Trophoblast cell (in vitro differentiated cells and primary cell): ENCODE measurements at regions not wholly inside any gene's neighbourhood (a gene's known extent, or its start where the extent isn't known, plus 50 kb on each side); places are given as distances from the start of the nearest gene placed in this dataset.

Experiments
- DNase-seq, 2 donors: peaks; one replicate each; pipeline ENCODE4 v3.0.0-alpha.2; 2016
- H2AFZ ChIP-seq: 2 replicates; pipeline ENCODE4 v1.6.1; 2013; ENCODE audit warnings: low read length, moderate library complexity, mild to moderate bottlenecking; ENCODE audit not compliant: insufficient read depth, poor library complexity
- H2AK5ac ChIP-seq: 2 replicates; pipeline ENCODE4 v1.6.1; 2013; ENCODE audit warnings: mild to moderate bottlenecking, low read length
- H2BK120ac ChIP-seq: 2 replicates; pipeline ENCODE4 v1.6.1; 2013; ENCODE audit warnings: low read length, mild to moderate bottlenecking, moderate library complexity; ENCODE audit not compliant: insufficient read depth, poor library complexity
- H2BK12ac ChIP-seq: 2 replicates; pipeline ENCODE4 v1.6.1; 2013; ENCODE audit warnings: mild to moderate bottlenecking, low read length, moderate library complexity
- H2BK5ac ChIP-seq: 2 replicates; pipeline ENCODE4 v1.6.1; 2013; ENCODE audit warnings: low read length, low read depth, moderate library complexity, mild to moderate bottlenecking; ENCODE audit not compliant: poor library complexity
- H3K14ac ChIP-seq: 2 replicates; pipeline ENCODE4 v1.6.1; 2013; ENCODE audit warnings: mild to moderate bottlenecking, low read length
- H3K18ac ChIP-seq: 2 replicates; pipeline ENCODE4 v1.6.1; 2013; ENCODE audit warnings: mild to moderate bottlenecking, low read length
- H3K23ac ChIP-seq: 2 replicates; pipeline ENCODE4 v1.6.1; 2013; ENCODE audit warnings: low read length
- H3K27ac ChIP-seq: 2 replicates; pipeline ENCODE4 v1.5.1; 2013; ENCODE audit warnings: low read depth, mild to moderate bottlenecking, inconsistent platforms, low read length, moderate library complexity
- H3K27me3 ChIP-seq: 2 replicates; pipeline ENCODE4 v1.6.1; 2013; ENCODE audit warnings: inconsistent platforms, mild to moderate bottlenecking, low read length, moderate library complexity; ENCODE audit not compliant: insufficient read depth
- H3K36me3 ChIP-seq, 2 experiments: 1 replicate in 1 of 2; 2 replicates in 1 of 2; pipeline ENCODE4 v1.6.1; 2013; ENCODE audit warnings: low read length in 2 of 2, mild to moderate bottlenecking in 2 of 2, moderate library complexity in 1 of 2; ENCODE audit not compliant: insufficient read depth in 2 of 2, control insufficient read depth in 1 of 2
- H3K4ac ChIP-seq: 2 replicates; pipeline ENCODE4 v1.6.1; 2013; ENCODE audit warnings: low read depth, mild to moderate bottlenecking, low read length, moderate library complexity
- H3K4me1 ChIP-seq, 2 experiments: 1 replicate in 1 of 2; 2 replicates in 1 of 2; pipeline ENCODE4 v1.6.1; 2013; ENCODE audit warnings: low read length in 2 of 2, mild to moderate bottlenecking in 2 of 2, moderate library complexity in 1 of 2; ENCODE audit not compliant: insufficient read depth in 2 of 2, control insufficient read depth in 1 of 2
- H3K4me2 ChIP-seq: 2 replicates; pipeline ENCODE4 v1.6.1; 2013; ENCODE audit warnings: inconsistent platforms, mild to moderate bottlenecking, low read length, moderate library complexity
- H3K4me3 ChIP-seq: 2 replicates; pipeline ENCODE4 v1.5.1; 2013; ENCODE audit warnings: mild to moderate bottlenecking, low read depth, low read length, inconsistent platforms
- H3K79me1 ChIP-seq: one replicate; pipeline ENCODE4 v1.6.1; 2013; ENCODE audit warnings: low read length
- H3K79me2 ChIP-seq: 2 replicates; pipeline ENCODE4 v1.6.1; 2013; ENCODE audit warnings: low read length, mild to moderate bottlenecking; ENCODE audit not compliant: control insufficient read depth, insufficient read depth, poor library complexity
- H3K9ac ChIP-seq: 2 replicates; pipeline ENCODE4 v1.6.1; 2013; ENCODE audit warnings: mild to moderate bottlenecking, low read length
- H3K9me3 ChIP-seq: 2 replicates; pipeline ENCODE4 v1.6.1; 2013; ENCODE audit warnings: low read depth, mild to moderate bottlenecking, control low read depth, inconsistent platforms, low read length; ENCODE audit not compliant: insufficient read depth
- H4K12ac ChIP-seq: 2 replicates; pipeline ENCODE4 v1.6.1; 2013; ENCODE audit warnings: low read depth, mild to moderate bottlenecking, low read length, moderate library complexity
- H4K8ac ChIP-seq: 2 replicates; pipeline ENCODE4 v1.6.1; 2013; ENCODE audit warnings: low read depth, mild to moderate bottlenecking, low read length, moderate library complexity
- H4K91ac ChIP-seq: one replicate; pipeline ENCODE4 v1.6.1; 2013; ENCODE audit warnings: low read depth, mild to moderate bottlenecking, low read length, moderate library complexity
- WGBS: extraction: QIAGEN DNeasy Blood & Tissue Kit; methylation state at CpG from one replicate; pipeline ENCODE4 v1.1.7; 2013; ENCODE audit warnings: missing lambda C conversion rate; ENCODE audit not compliant: insufficient read length, insufficient coverage; ENCODE audit errors: extremely low coverage; 5-methylcytosine and 5-hydroxymethylcytosine counted together

DNA sequence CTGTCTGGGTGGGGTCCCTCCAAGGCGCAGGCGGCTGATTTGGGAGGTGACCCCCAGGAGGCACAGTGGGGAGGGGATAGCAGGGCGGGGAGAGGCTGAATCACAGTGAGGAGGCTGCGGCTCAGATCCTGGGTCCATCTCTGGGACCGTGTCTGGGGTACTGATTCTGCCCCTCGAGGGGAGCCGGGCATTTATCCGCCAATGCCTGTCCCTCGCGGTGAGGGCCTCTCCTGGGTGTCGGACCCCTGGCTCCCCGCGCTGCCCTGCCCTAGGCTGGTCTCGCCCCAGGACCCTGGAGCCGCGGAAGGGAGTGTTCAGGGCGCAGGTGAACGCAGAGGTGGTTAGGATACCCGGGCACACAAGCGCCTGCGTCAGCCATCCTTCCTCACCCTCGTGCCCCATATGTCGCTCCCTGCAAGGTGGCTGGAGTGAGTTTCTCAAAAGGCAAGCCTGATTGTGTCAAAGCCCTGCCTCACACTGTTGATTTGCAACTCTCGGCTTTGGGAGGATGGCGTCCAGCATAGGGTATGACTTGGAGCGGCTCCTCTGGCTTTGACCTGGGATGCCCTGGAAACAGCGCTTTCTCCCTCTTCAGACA, 530.9 kb downstream of the PTPRU start:
- no peak overlapping the region for H3K4me2 ChIP-seq
- no peaks in the 10 kb centered on the region for H3K4me1 ChIP-seq
- no peaks in the 10 kb centered on the region for H3K27me3 ChIP-seq
- H3K4me3 ChIP-seq = no peak overlapping the region
- no peak overlapping the region for H2BK5ac ChIP-seq
- WGBS = no CpG with 5 or more reads among the region's 27 CpGs
- H4K12ac ChIP-seq = no peak overlapping the region
- H2BK120ac ChIP-seq = no peak overlapping the region
- no peaks in the 10 kb centered on the region for H3K36me3 ChIP-seq
- no peak overlapping the region for H2BK12ac ChIP-seq
- H4K8ac ChIP-seq = no peak overlapping the region
- no peaks in the 10 kb centered on the region for H3K79me2 ChIP-seq
- H2AK5ac ChIP-seq = no peak overlapping the region
- H3K14ac ChIP-seq = no peak overlapping the region
- no peak overlapping the region for H4K91ac ChIP-seq
- DNase-seq = no peak
- no peak overlapping the region for H3K4ac ChIP-seq
- no peak overlapping the region for H3K9ac ChIP-seq
- no peak overlapping the region for H3K27ac ChIP-seq
- no peak overlapping the region for H2AFZ ChIP-seq
- H3K9me3 ChIP-seq = peaks cover 2% of the 10 kb centered on the region
- no peaks in the 10 kb centered on the region for H3K79me1 ChIP-seq
- no peak overlapping the region for H3K23ac ChIP-seq
- no peak overlapping the region for H3K18ac ChIP-seq

DNA sequence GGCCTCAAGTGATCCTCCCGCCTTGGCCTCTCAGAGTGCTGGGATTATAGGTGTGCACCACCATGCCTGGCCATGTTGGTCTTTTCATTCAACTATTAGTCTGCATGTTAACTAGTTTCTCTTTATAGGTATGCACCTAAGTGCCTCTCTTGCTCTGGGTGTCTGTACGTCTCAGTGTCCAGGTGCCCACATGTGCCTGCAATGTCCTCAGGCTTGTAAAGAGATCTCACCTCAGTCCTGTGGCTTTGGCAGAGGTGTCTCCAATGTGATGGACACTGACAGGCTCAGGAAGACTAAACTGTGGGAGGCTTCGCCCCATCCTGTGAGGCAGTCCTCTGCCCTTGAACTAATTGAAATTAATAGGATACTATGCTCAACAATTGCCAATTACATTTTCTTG, 526.3 kb downstream of the PTPRU start:
- Histone ChIP-seq H3K14ac (no peak overlapping the region), H3K9ac (no peak overlapping the region), H3K9me3 (peaks cover 2% of the 10 kb centered on the region), H3K4me2 (no peak overlapping the region), H3K27me3 (no peaks in the 10 kb centered on the region), H3K4me3 (no peak overlapping the region), H3K4ac (no peak overlapping the region), H3K27ac (no peak overlapping the region), H3K79me1 (no peaks in the 10 kb centered on the region), H3K23ac (no peak overlapping the region), H4K8ac (no peak overlapping the region), H2BK12ac (no peak overlapping the region), H2BK120ac (no peak overlapping the region), H2BK5ac (no peak overlapping the region), H3K36me3 (no peaks in the 10 kb centered on the region), H4K12ac (no peak overlapping the region), H2AK5ac (no peak overlapping the region), H3K4me1 (no peaks in the 10 kb centered on the region), H3K79me2 (no peaks in the 10 kb centered on the region), H3K18ac (no peak overlapping the region), H4K91ac (no peak overlapping the region), H2AFZ (no peak overlapping the region)
- DNase-seq = no peak
- WGBS = no CpG with 5 or more reads among the region's 3 CpGs

DNA sequence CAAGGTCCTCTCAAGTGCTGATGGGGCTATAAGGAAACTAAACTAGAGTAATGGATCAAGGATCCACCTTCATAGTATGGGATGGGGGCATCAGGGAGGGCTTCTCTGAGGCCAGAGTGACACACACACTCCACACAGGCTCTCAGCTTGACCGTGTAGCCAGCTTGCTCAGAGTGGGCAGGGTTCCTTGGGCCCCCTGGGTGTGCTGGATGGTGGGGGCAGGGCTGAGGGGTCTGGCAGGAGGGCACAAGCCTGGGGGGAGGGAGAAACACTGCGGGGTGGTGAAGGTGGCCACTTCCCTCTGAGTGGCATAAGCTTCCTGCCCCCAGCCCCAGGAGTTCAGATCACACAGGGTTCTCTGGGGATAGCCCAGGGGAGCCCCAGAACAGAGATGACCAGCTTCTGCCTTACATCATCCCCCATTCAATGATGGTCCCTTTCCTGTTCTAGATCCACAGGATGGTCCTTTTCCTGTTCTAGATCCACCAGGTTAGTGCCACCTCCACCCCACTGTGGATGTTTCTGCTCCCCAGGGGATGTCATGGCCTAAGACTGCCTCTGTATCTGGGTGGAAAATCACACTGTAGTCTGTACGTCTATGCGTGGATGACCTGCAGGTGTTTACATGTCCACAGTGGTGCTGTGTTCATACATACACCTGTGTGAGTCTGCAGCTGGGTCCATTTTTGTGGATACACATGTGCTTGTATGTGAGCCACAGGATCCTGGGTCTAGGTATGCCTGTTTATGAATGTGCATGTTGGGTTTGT, 525.0 kb downstream of the PTPRU start:
- no peak overlapping the region for H4K91ac ChIP-seq
- H3K4me2 ChIP-seq = no peak overlapping the region
- no peaks in the 10 kb centered on the region for H3K4me1 ChIP-seq
- no peak overlapping the region for H3K23ac ChIP-seq
- no CpG with 5 or more reads among the region's 4 CpGs for WGBS
- no peak overlapping the region for H3K4ac ChIP-seq
- no peak overlapping the region for H3K9ac ChIP-seq
- no peak overlapping the region for H2AK5ac ChIP-seq
- no peaks in the 10 kb centered on the region for H3K27me3 ChIP-seq
- H2BK12ac ChIP-seq = no peak overlapping the region
- no peak overlapping the region for H4K12ac ChIP-seq
- H3K9me3 ChIP-seq = peaks cover 4% of the 10 kb centered on the region
- no peaks in the 10 kb centered on the region for H3K79me1 ChIP-seq
- H3K36me3 ChIP-seq = no peaks in the 10 kb centered on the region
- no peak for DNase-seq
- H4K8ac ChIP-seq = no peak overlapping the region
- no peaks in the 10 kb centered on the region for H3K79me2 ChIP-seq
- no peak overlapping the region for H3K18ac ChIP-seq
- no peak overlapping the region for H3K27ac ChIP-seq
- H3K14ac ChIP-seq = no peak overlapping the region
- H2AFZ ChIP-seq = no peak overlapping the region
- H2BK5ac ChIP-seq = no peak overlapping the region
- no peak overlapping the region for H3K4me3 ChIP-seq
- no peak overlapping the region for H2BK120ac ChIP-seq

DNA sequence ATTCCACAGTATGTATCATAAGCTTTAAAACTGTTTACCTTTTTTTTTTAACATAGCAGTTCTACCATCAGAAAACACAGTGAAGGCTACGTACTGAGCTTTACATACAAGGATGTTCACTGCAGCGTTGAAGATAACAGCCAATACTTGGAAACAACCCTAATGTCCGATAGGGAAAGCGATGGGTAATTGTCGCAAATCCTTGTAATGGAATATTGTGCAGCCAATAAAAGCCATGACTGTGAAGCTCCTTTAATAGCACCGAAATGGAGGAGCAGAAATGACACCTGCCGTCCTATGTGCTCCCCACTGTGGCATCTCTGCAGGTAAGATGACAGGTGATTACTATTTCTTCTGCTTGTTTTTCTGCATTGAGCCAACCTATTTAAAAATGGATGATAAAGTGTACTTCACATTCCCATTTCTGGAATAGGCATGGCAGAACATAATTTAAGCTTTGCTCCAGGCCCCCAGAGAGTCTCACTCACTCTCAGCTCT, 523.8 kb downstream of the PTPRU start:
- no peak overlapping the region for H2BK120ac ChIP-seq
- WGBS = no CpG with 5 or more reads among the region's 7 CpGs

More for the DNA sequence above, 523.8 kb downstream of the PTPRU start:
- Histone ChIP-seq H3K4ac (no peak overlapping the region), H2AK5ac (no peak overlapping the region), H3K36me3 (no peaks in the 10 kb centered on the region), H3K9ac (no peak overlapping the region), H3K27me3 (no peaks in the 10 kb centered on the region), H3K18ac (no peak overlapping the region), H3K4me2 (no peak overlapping the region), H4K12ac (no peak overlapping the region), H3K27ac (no peak overlapping the region), H2BK5ac (no peak overlapping the region), H2AFZ (no peak overlapping the region), H2BK12ac (no peak overlapping the region), H4K8ac (no peak overlapping the region), H3K4me3 (no peak overlapping the region), H3K79me1 (no peaks in the 10 kb centered on the region), H3K14ac (no peak overlapping the region), H3K23ac (no peak overlapping the region), H3K4me1 (no peaks in the 10 kb centered on the region), H4K91ac (no peak overlapping the region), H3K9me3 (peaks cover 4% of the 10 kb centered on the region), H3K79me2 (no peaks in the 10 kb centered on the region)
- no peak for DNase-seq
